ENCODE measurements at regions not wholly inside any gene's neighbourhood (a gene's known extent, or its start where the extent isn't known, plus 50 kb on each side); places are given as distances from the start of the nearest gene placed in this dataset.

- H3K9me3 ChIP-seq (ENCODE audit: control insufficient read depth, low read depth, low read length): no peaks in the 10 kb centered on the region
- Mint-ChIP-seq H3K27me3 (ENCODE audit: low read depth) (no peaks in the 10 kb centered on the region), H3K36me3 (ENCODE audit: insufficient read depth in 1 of 3, low read depth in 3 of 3) (peaks cover 0 to 3% (median 0%) of the 10 kb centered on the region in 3 experiments; a peak in 2 of 7 replicates), H3K27ac (peak overlapping the region in 1 of 3 experiments; percentile 13; a peak in 1 of 7 replicates), H3K9me3 (peaks cover 0 to 4% of the 10 kb centered on the region in 2 experiments; a peak in 1 of 5 replicates), H3K4me1 (peaks cover 31 to 45% of the 10 kb centered on the region in 2 experiments), H3K4me3 (no peak overlapping the region)
- H4K8ac ChIP-seq (replicated peaks; ENCODE audit: insufficient read length, low read depth, low read length): no peak overlapping the region
- no peak overlapping the region for H4K91ac ChIP-seq (ENCODE audit: insufficient read length, low read depth, low read length)
- H3K9ac ChIP-seq (ENCODE audit: extremely low read depth, insufficient read length, low read length): no peak overlapping the region
- no peak overlapping the region for H2AFZ ChIP-seq (ENCODE audit: low read length)
- no peaks in the 10 kb centered on the region for H4K20me1 ChIP-seq (ENCODE audit: control insufficient read depth, insufficient read depth, insufficient read length)
- no peak overlapping the region for H2BK12ac ChIP-seq (ENCODE audit: insufficient read length, low read depth, low read length)
- no peaks in the 10 kb centered on the region for H3K79me2 ChIP-seq (ENCODE audit: insufficient read depth, low read length)
- no peak overlapping the region for H2BK5ac ChIP-seq (ENCODE audit: insufficient read length, low read length)
- no peak overlapping the region for H3K18ac ChIP-seq (ENCODE audit: insufficient read length, low read depth, low read length)
- H3K23me2 ChIP-seq (ENCODE audit: insufficient read length, low read depth, low read length, poor library complexity, severe bottlenecking): no peaks in the 10 kb centered on the region
- H2AK5ac ChIP-seq (ENCODE audit: insufficient read length, low read length): no peak overlapping the region
- H3K27ac ChIP-seq (ENCODE audit: insufficient read length, low read depth, low read length): no peak overlapping the region
- no peak overlapping the region for H3K14ac ChIP-seq (ENCODE audit: insufficient read depth, low read length)
- no peak overlapping the region for H4K5ac ChIP-seq (ENCODE audit: insufficient read length, low read depth, low read length)
- DNase-seq: no peak
- no peak overlapping the region for H3K4me2 ChIP-seq (ENCODE audit: insufficient read depth, insufficient read length, low read length)
- peaks cover 5% of the 10 kb centered on the region; the same call in 1 of the 2 replicates for H3K4me1 ChIP-seq (ENCODE audit: insufficient read depth, low read length)
- no peak overlapping the region for H3K56ac ChIP-seq (ENCODE audit: insufficient read length, low read depth, low read length)
- no peak overlapping the region for H2BK15ac ChIP-seq (ENCODE audit: low read depth, low read length)
- no peak overlapping the region for H2BK20ac ChIP-seq (ENCODE audit: low read depth, low read length, poor library complexity, severe bottlenecking)
- H3K4ac ChIP-seq (ENCODE audit: low read depth, low read length): no peak overlapping the region
- no peak overlapping the region for H2BK120ac ChIP-seq (ENCODE audit: low read depth, low read length, poor library complexity, severe bottlenecking)
- no peaks in the 10 kb centered on the region for H3K79me1 ChIP-seq (ENCODE audit: insufficient read depth, low read depth, low read length, poor library complexity, severe bottlenecking)
- H3T11ph ChIP-seq (ENCODE audit: low read length): no peak overlapping the region
- no peaks in the 10 kb centered on the region for H3K27me3 ChIP-seq (ENCODE audit: insufficient read depth, low read length)
- no peak overlapping the region for H3K23ac ChIP-seq (ENCODE audit: insufficient read length, low read depth, low read length)
- TF ChIP-seq CTCF (conservative IDR thresholded peaks at IDR 0.05): no peak
Observed at GRCh38 chr2:150732064-150732463, 244.6 kb upstream of the RND3 start.

All from H9 (cell line).